Endothelial cell of umbilical vein (primary cell): ENCODE measurements at regions not wholly inside any gene's neighbourhood (a gene's known extent, or its start where the extent isn't known, plus 50 kb on each side); places are given as distances from the start of the nearest gene placed in this dataset.

Experiments used
- BruUV-seq: library from RNA; stranded (reverse); fragments of 400-500 nt; replicated peaks from 2 replicates; lab custom pipeline; 2021; lab: Mats Ljungman, UMichigan
- CTCF ChIA-PET: fragments of 300-600, 350-600 bp; sonication (Branson Sonifier 250); formaldehyde crosslinking; loops from one replicate; lab custom pipeline; 2021; ENCODE audit warnings: antibody characterized with exemption, inconsistent platforms; lab: Charles Lee
- POLR2A ChIA-PET: fragments of 300-600, 350-600 bp; sonication (Branson Sonifier 250); formaldehyde crosslinking; loops from one replicate; lab custom pipeline; 2021; ENCODE audit warnings: antibody characterized with exemption, inconsistent platforms; lab: Charles Lee
- DNase-seq: peaks from one replicate; pipeline ENCODE4 v3.0.0-alpha.2; 2011; ENCODE audit warnings: low read depth, low spot score
- FAIRE-seq: peaks from 2 replicates; lab custom pipeline; 2011; peaks lifted over from hg19 to GRCh38; lab: Jason Lieb, UNC
- H2AFZ ChIP-seq: 2 replicates; pipeline ENCODE4 v1.6.0; 2012; ENCODE audit warnings: low read depth, low read length, control low read depth, inconsistent platforms
- H3K27ac ChIP-seq: 2 replicates; pipeline ENCODE4 v1.5.1; 2011; ENCODE audit warnings: low read depth, mild to moderate bottlenecking, control low read depth, low read length, moderate library complexity; ENCODE audit not compliant: insufficient read depth
- H3K27me3 ChIP-seq, 2 experiments: 2 replicates each; pipeline versions ENCODE4 v1.6.0 to v1.6.1; 2011; ENCODE audit warnings: low read length in 2 of 2, mixed read lengths in 1 of 2; ENCODE audit not compliant: control insufficient read depth in 2 of 2, insufficient read depth in 2 of 2
- H3K36me3 ChIP-seq, 2 experiments: 2 replicates in 1 of 2; 3 replicates in 1 of 2; pipeline ENCODE4 v1.5.1; 2011; ENCODE audit warnings: low read length in 2 of 2, mild to moderate bottlenecking in 1 of 2, moderate library complexity in 1 of 2; ENCODE audit not compliant: control insufficient read depth in 2 of 2, insufficient read depth in 2 of 2; ENCODE audit errors: extremely low read depth in 1 of 2
- H3K4me1 ChIP-seq: 3 replicates; pipeline ENCODE4 v1.5.1; 2011; ENCODE audit warnings: mild to moderate bottlenecking, low read length; ENCODE audit not compliant: control insufficient read depth, insufficient read depth; ENCODE audit errors: extremely low read depth
- H3K4me2 ChIP-seq: 2 replicates; pipeline ENCODE4 v1.6.1; 2011; ENCODE audit warnings: low read length, control low read depth, mixed read lengths; ENCODE audit not compliant: insufficient read depth
- H3K4me3 ChIP-seq, 3 experiments: fragments of 200-600 bp in 1 of 3; sonication (generic), shearing (Covaris generic) in 1 of 3; replicated peaks in 1 of 3; 2 replicates each; pipeline ENCODE4 v1.5.1; 2011 to 2016; ENCODE audit warnings: control low read depth in 3 of 3, low read length in 3 of 3, mild to moderate bottlenecking in 2 of 3, inconsistent platforms in 1 of 3, low read depth in 1 of 3, moderate library complexity in 1 of 3; ENCODE audit not compliant: insufficient read depth in 1 of 3
- H3K79me2 ChIP-seq: 2 replicates; pipeline ENCODE4 v1.6.0; 2012; ENCODE audit warnings: low read length, inconsistent platforms; ENCODE audit not compliant: control insufficient read depth, insufficient read depth
- H3K9ac ChIP-seq: replicated peaks from 2 replicates; pipeline ENCODE3; 2011; ENCODE audit warnings: low read length, control low read depth; ENCODE audit not compliant: insufficient read depth; ENCODE audit errors: extremely low read depth
- H3K9me1 ChIP-seq: replicated peaks from 3 replicates; pipeline ENCODE4 v1.6.0; 2011; ENCODE audit warnings: mild to moderate bottlenecking, low read length; ENCODE audit not compliant: control insufficient read depth, insufficient read depth; ENCODE audit errors: extremely low read depth
- H3K9me3 ChIP-seq: replicated peaks from 2 replicates; pipeline ENCODE4 v1.5.1; 2012; ENCODE audit warnings: low read length, inconsistent platforms; ENCODE audit not compliant: control insufficient read depth, insufficient read depth
- H4K20me1 ChIP-seq: replicated peaks from 2 replicates; pipeline ENCODE3; 2011; ENCODE audit warnings: mild to moderate bottlenecking, low read length; ENCODE audit not compliant: control insufficient read depth, insufficient read depth; ENCODE audit errors: extremely low read depth
- EZH2 ChIP-seq: IDR thresholded peaks from 2 replicates; pipeline ENCODE4 v1.6.1; 2012; ENCODE audit warnings: borderline replicate concordance, low read depth, mild to moderate bottlenecking, moderate library complexity, low read length, inconsistent platforms; ENCODE audit not compliant: severe bottlenecking
- FOS ChIP-seq: IDR thresholded peaks from 2 replicates; pipeline ENCODE4 v1.6.1; 2011; ENCODE audit warnings: mild to moderate bottlenecking, low read length, moderate library complexity, borderline replicate concordance; ENCODE audit not compliant: insufficient read depth
- GATA2 ChIP-seq: IDR thresholded peaks from 2 replicates; pipeline ENCODE4 v1.7.0; 2011; ENCODE audit warnings: low read depth, mild to moderate bottlenecking, moderate library complexity, mixed read lengths, low read length; ENCODE audit not compliant: insufficient read length, insufficient read depth
- JUN ChIP-seq: IDR thresholded peaks from 2 replicates; pipeline ENCODE4 v1.6.1; 2011; ENCODE audit warnings: borderline replicate concordance, low read depth; ENCODE audit not compliant: insufficient read length, insufficient read depth
- MYC ChIP-seq: IDR thresholded peaks from one replicate; pipeline ENCODE4 v1.6.1; 2011; ENCODE audit warnings: mild to moderate bottlenecking, low read depth, low read length
- POLR2A ChIP-seq: IDR thresholded peaks from 2 replicates; pipeline ENCODE4 v1.6.1; 2012; ENCODE audit warnings: low read depth, mild to moderate bottlenecking, control low read depth, low read length
- POLR2AphosphoS5 ChIP-seq: IDR thresholded peaks from 2 replicates; pipeline ENCODE4 v1.6.1; 2012; ENCODE audit warnings: low read depth, mild to moderate bottlenecking, control low read depth, low read length, moderate library complexity; ENCODE audit not compliant: insufficient read depth
- dilution Hi-C: fragments of 300-500 bp; cut with MboI; formaldehyde crosslinking; loops from one replicate; pipeline ENCODE4 v1.15.0; 2019; ENCODE audit warnings: low sequenced_read_pairs; ENCODE audit not compliant: extremely low pct_ligation_motif_present
- intact Hi-C: fragments of 100-400 bp; cut with micrococcal nuclease; formaldehyde crosslinking; loops from one replicate; pipeline ENCODE4 v1.10.0; 2022
- TF ChIP-seq, protein P1 (sequence below), 2 donors: IDR thresholded peaks; 1 replicate in 1 of 2; 2 replicates in 1 of 2; pipeline ENCODE4 v1.5.1; 2011; ENCODE audit warnings: low read length in 2 of 2, mild to moderate bottlenecking in 2 of 2, moderate library complexity in 2 of 2, control low read depth in 1 of 2, inconsistent platforms in 1 of 2, low read depth in 1 of 2; ENCODE audit not compliant: insufficient read depth in 1 of 2; ENCODE audit errors: extremely low read depth in 1 of 2
- TF ChIP-seq, protein P2 (sequence below): IDR thresholded peaks from 2 replicates; pipeline ENCODE4 v1.6.1; 2011; ENCODE audit not compliant: insufficient read depth, insufficient read length

DNA sequence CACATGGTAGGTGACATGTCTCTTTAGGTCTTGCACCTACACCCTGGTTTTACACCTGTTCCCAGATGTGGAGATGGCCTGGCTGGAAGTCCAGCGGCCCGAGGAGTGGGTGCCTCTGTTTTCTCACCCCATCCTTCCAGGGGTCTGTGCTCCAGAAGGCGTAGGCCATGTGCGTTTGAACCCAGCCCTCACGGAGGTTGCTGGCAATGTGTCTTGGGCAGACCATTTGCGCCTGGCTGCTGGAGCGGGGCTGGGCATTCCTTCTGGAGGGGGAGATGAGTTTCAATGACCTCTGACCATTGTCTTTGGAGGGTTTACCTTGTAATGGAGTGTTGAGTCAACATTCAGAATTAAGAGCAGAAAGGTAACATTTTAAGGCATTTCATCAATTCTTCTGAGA is 54.8 kb upstream of the ZNF536 start:
- no peaks in the 10 kb centered on the region for H3K36me3 ChIP-seq
- FAIRE-seq (no peak), DNase-seq (no peak)
- no peak overlapping the region for H3K9ac ChIP-seq
- TF ChIP-seq, protein P1, sequence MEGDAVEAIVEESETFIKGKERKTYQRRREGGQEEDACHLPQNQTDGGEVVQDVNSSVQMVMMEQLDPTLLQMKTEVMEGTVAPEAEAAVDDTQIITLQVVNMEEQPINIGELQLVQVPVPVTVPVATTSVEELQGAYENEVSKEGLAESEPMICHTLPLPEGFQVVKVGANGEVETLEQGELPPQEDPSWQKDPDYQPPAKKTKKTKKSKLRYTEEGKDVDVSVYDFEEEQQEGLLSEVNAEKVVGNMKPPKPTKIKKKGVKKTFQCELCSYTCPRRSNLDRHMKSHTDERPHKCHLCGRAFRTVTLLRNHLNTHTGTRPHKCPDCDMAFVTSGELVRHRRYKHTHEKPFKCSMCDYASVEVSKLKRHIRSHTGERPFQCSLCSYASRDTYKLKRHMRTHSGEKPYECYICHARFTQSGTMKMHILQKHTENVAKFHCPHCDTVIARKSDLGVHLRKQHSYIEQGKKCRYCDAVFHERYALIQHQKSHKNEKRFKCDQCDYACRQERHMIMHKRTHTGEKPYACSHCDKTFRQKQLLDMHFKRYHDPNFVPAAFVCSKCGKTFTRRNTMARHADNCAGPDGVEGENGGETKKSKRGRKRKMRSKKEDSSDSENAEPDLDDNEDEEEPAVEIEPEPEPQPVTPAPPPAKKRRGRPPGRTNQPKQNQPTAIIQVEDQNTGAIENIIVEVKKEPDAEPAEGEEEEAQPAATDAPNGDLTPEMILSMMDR (IDR thresholded peaks at IDR 0.05; ENCODE audit: extremely low read depth in 1 of 2, insufficient read depth in 1 of 2, low read depth in 1 of 2, low read length in 2 of 2): no peak
- TF ChIP-seq JUN (no peak), GATA2 (no peak), EZH2 (no peak), POLR2AphosphoS5 (no peak), MYC (no peak), POLR2A (no peak), FOS (no peak)
- TF ChIP-seq, protein P2, sequence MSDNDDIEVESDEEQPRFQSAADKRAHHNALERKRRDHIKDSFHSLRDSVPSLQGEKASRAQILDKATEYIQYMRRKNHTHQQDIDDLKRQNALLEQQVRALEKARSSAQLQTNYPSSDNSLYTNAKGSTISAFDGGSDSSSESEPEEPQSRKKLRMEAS: no peak
- H3K4me2 ChIP-seq: no peak overlapping the region
- no peaks in the 10 kb centered on the region for H3K9me1 ChIP-seq
- H3K4me3 ChIP-seq: no peak overlapping the region
- no peak overlapping the region for H2AFZ ChIP-seq
- CTCF ChIA-PET: no interaction called here
- POLR2A ChIA-PET: no interaction called here
- peaks cover 3% of the 10 kb centered on the region for H3K9me3 ChIP-seq
- dilution Hi-C loops (no loop called here), intact Hi-C loops (no loop called here)
- no peak overlapping the region for H3K27ac ChIP-seq
- H3K79me2 ChIP-seq: no peaks in the 10 kb centered on the region
- no peaks in the 10 kb centered on the region for H3K27me3 ChIP-seq
- no TSS peak for BruUV-seq
- no peaks in the 10 kb centered on the region for H3K4me1 ChIP-seq
- no peaks in the 10 kb centered on the region for H4K20me1 ChIP-seq
